ENCODE measurements at regions not wholly inside any gene's neighbourhood (a gene's known extent, or its start where the extent isn't known, plus 50 kb on each side); places are given as distances from the start of the nearest gene placed in this dataset.
"Not testable (repeated sequence)": the region's sequence is repeated elsewhere in the genome, so short reads cannot be mapped to it uniquely, and the experiment has no call there.

- DNase-seq (ENCODE audit: low read depth in 2 of 2): no peak
Measured at GRCh38 chr14:89566644-89567415, 149.8 kb upstream of the FOXN3 start.

DNA sequence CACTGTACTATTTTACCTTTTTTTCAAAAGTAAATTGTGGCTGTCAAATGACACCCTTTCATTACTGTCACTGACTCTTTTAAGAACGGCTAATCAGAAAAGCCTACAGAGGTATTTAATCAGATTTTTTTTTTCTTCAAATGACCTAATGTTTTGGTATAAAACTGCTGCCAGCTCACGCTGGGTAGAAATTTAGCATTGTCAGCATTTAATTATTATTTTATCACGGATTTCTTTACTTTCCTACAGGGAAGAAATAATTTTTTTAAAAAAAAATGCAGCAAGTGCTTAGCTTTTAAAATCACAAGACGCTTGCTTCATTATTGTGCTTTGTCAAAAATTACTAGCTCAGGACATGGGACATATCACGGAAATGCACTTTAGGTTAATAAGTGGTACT, 149.1 kb upstream of the FOXN3 start:
- no peak for DNase-seq (ENCODE audit: low read depth in 2 of 2)

DNA sequence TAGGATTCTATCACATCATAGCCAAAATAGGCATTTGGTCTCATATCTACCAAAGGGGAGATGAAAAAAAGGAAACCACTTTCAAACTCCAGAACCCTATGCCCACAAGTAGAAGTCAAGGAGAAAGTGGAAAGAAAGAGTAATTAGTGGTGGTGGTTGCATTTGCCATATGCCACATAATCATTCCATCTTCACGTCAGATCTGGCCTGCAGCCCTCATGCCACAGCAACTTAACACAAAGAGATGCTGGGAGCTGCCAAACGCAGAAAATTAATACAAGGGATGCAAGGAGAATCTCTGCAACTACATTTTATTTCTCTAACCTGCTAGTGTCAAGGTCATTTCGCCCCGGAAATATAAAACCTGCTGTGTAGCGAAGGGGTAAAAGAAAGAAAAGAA, 148.6 kb upstream of the FOXN3 start:
- DNase-seq (ENCODE audit: low read depth in 2 of 2): no peak

DNA sequence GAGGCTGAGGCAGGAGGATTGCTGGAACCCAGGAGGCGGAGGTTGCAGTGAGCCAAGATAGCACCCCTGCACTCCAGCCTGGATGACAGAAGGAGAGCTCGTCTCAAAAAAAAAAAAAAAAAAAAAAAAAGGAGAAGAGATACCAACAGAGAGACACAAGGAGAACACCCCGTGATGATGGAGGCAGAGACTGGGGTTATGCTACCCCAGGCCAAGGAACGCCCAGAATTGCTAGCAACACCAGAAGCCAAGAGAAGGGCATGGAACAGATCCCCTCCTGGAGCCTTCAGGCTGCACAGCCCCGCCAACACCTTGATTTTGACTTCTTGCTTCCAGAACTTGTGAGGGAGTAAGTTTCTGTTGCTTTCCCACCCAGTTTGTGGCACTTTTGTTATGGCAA, 148.0 kb upstream of the FOXN3 start:
- DNase-seq (ENCODE audit: low read depth in 2 of 2): no peak

DNA sequence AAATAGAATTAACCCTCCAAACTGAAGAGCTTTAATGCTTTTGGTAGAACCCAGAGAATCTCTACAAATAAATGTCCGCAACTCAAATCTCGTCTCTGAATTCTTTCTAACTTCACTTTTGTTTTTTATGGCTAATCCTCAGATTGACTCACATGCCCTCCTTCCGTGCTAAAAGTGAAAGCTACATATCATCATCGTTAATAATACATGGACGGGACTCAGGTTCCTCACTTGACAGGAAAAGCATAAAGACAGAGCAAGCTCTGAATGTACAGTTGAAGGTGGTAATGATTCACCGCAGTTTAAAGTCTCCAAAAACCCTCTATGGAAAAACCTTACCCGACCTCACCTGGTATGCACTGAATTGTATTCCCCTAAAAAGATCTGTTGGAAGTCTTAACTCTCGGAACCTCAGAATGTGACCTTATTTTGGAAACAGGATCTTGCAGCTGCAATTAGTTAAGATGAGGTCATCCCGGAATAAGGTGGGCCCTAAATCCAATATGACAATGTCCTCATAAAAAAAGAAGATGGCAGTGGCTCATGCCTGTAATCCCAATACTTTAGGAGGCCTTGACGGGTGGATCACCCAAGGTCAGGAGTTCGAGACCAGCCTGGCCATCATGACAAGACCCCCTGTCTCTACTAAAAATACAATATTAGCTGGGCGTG, 147.4 kb upstream of the FOXN3 start:
- no peak for DNase-seq (ENCODE audit: low read depth in 2 of 2)

- no peak for DNase-seq (ENCODE audit: low read depth in 2 of 2)
Measured at GRCh38 chr14:89563471-89563870, 146.4 kb upstream of the FOXN3 start.

- no peak for DNase-seq (ENCODE audit: low read depth in 2 of 2)
Measured at GRCh38 chr14:89551955-89552354, 134.9 kb upstream of the FOXN3 start.

DNA sequence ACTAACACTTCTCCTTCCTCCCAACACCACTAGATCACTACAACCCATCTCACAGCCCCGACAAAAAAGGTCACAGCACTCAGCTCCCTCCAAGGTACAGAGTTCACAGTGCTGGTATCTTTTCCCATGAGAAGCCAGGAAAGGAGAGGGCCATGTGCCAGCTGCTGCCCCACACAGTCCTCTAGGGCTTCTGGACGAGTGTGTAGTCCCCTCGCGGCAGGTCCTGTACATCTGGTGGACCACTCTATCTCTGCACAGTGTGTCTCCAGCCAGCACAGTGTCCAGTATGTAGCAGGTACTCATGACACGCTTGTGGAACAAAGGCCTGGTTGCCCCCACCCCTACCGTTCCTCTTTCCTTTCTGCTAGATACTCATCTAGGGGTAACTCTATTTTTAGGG, 134.4 kb upstream of the FOXN3 start:
- DNase-seq (ENCODE audit: low read depth in 2 of 2): no peak

DNA sequence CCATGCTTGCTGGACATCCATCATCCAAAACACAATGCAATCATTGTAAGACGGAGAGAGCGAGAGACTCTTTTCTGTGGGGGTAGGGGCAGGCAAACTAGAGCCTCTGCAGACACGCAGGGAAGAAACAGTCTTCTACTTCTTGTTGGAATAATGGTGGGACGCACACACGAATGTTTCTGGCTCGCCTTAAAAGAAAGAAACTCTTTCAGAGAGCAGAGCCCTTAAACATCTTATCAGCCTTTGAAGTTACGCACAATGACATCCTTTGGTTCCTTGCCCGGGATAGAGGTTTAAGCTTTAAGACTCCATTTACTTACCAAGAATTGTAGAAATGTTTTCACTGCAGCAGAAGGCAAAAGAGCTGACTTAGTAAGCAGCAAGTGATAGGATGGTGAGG, 133.8 kb upstream of the FOXN3 start:
- no peak for DNase-seq (ENCODE audit: low read depth in 2 of 2)

DNA sequence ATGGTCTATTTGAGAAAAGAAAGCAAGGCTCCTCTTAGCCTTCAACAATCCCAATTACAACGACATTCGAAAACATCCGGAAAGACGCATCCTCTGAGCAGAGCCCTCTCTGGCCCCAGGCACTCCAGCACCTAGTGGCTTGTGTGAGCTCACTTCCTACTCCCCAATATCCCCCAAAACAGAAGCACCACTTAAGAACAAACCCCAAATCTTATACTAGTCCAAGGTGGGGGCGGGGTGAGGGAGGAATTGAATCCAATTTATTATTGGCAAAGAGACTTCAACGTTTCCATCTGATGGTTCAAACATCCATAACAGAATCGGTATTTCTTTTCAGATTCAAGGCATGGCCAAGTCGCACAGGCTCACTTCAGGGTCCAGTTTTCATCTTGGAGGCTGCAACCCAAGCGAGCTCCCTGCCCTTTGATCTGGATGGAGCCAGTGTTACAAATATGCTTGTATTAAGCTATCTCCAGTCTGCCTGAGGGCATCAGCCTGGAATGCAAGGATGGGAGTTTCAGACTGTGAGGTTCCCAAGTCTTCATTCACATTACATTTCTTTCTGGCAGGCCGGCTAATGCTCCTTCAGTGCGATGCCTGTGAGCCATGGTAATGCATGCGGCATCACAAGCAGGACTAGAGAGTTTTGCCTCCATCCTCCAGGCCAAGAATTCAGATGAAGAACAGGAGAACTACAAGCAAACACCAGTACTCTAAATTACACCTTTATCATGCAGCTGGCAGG, 132.5 kb upstream of the FOXN3 start:
- DNase-seq (ENCODE audit: low read depth in 2 of 2): no peak

DNA sequence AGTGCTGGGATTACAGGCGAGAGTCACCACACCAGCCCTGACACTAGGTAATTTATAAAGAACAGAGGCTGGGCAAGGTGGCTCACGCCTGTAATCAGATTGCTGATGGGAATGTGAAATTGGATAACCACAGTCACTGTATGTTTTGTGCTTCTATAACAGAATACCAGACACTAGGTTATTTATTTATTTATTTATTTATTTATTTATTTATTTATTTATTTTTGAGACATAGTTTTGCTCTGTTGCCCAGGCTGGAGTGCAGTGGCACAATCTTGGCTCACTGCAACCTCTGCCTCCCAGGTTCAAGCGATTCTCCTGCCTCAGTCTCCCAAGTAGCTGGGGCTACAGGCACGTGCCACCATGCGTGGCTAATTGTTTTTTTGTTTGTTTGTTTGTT, 130.0 kb upstream of the FOXN3 start:
- DNase-seq (ENCODE audit: low read depth in 2 of 2): not testable (repeated sequence)

GRCh38 chr14:89544636-89545301, 127.7 kb upstream of the FOXN3 start:
- no peak for DNase-seq (ENCODE audit: low read depth in 2 of 2)

DNA sequence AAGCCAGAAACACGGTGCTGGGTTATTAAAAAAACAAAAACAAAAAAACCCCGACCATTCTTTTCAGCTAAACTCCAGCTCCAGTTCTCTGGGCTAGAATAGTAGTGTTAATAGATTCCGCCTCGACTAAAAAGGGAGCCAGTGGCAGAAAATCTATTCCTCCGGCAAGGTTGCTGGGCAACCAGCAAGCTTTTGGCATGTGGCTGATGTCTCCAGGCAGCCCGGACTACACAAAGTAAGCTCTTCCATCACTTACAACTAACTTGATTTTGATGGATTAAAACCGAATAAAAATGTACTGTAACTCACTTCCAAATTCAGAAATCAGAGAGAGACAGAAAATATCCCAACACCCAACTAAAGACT, 126.4 kb upstream of the FOXN3 start:
- no peak for DNase-seq (ENCODE audit: low read depth in 2 of 2)

DNA sequence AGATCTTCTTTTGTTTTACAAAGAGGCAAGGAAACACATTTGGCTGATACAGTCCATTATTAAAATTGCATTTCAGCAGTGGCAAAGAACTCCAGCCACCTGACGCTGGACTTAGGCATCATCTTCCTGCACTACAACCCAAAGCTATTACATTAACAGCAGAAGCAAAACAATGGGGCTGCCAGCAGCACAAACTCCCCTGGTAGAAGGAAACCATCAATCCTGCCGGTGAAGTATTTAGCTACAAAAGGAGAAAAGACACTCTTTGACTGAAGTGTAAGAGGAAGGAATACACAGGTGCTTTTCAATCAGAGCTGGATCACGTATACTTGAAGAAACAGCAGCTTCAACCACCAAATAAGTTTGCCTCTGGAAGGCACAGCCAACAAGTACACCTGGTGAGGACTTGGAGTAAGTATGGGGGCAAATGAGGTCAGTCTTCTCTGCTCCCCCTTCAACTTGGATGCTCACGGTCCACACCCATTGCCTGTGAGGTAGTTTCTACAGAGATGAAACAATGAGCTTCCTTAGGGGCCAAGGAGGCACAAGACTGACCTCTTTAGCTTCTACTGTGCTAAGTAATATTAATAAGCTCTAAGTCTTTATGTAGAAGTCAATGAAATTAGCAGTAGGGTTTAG, 125.9 kb upstream of the FOXN3 start:
- DNase-seq (ENCODE audit: low read depth in 2 of 2): no peak

DNA sequence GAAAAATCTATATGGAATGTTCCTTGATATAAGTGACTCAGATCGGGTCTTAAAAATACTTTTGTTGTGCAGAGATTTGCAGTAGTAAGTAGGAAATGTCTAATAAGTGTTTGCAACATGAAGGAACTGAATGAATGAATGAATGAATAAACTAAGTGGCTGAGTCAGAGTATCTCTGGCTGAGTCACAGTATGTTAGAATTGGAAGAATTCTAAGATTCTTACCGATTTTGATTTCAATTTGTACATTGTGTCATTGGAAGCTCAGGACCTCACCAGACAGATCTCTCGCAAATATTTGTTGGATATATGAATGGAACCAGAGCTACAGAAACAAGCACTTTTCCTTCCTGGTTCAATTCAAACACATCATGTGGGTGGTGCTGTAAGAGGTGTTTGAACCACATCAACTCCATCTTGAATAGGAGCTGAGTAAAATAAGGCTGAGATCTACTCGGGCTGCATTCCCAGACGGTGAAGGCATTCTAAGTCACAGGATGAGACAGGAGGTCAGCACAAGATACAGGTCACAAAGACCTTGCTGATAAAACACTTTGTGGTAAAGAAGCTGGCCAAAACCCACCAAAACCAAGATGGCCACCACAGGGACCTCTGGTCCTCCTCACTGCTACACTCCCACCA, 123.9 kb upstream of the FOXN3 start:
- DNase-seq (ENCODE audit: low read depth in 2 of 2): no peak

- no peak for DNase-seq (ENCODE audit: low read depth in 2 of 2)
Measured at GRCh38 chr14:89540009-89540829, 123.2 kb upstream of the FOXN3 start.

GRCh38 chr14:89537911-89538310, 120.9 kb upstream of the FOXN3 start:
- DNase-seq (ENCODE audit: low read depth in 2 of 2): no peak

DNA sequence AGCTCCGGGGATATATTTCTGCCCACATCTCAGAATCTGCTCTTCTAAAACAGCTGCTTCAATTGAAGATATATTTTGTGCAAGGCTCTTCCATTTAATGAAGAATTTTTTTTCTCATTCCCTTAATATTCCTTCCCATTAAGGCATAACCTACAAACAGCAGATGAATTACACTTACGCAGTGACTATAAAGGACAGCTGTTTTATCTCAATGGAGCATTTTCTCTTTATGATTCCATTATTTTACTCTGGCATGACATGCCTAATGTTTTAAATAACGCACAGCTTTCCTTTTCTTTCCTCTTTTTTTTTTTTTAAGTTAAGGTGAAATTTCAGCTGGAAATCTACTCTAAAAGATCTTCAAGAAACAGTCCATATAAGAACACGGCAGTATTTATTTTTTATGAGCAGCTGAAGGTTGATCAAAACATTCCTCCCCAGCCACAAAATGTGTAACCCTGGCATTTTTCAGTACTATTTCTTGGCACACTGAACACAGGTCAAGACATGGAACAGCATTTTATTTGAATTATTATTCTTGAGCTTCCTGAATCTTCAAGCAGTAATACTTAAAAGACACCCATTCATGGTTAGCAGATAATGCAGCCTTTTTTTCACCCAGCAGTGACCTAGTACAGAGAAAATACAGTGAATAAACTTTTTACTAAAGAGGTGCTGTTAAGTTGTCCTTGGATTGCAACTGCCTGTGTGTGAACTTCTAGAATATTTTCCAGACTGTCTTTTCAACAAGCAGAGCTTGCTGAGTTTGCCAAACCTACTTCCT, 118.1 kb upstream of the FOXN3 start:
- DNase-seq (ENCODE audit: low read depth in 2 of 2): no peak

GRCh38 chr14:89533766-89534165, 116.7 kb upstream of the FOXN3 start:
- no peak for DNase-seq (ENCODE audit: low read depth in 2 of 2)

DNA sequence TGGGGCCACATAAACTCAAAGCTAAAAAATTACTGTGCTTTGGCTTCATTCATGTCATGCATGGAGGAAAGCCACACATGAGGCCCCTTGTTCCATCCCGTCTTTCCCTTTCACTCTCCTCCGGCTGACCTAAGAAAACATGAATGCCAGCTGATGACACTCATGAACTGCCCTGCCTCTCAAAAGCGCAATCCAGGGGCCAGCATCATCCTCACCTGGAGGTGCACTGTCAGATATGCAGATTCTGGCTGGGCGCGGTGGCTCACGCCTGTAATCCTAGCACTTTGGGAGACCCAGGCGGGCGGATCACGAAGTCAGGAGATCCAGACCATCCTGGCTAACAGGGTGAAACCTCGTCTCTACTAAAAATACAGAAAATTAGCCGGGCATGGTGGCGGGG, 116.1 kb upstream of the FOXN3 start:
- no peak for DNase-seq (ENCODE audit: low read depth in 2 of 2)

Data from stimulated activated CD4-positive, alpha-beta T cell treated with anti-CD3 and anti-CD28 coated beads, Interleukin-1b, Interleukin-23, amount 100 ng/mL, for 1 hour (primary cell).